ENCODE measurements at regions not wholly inside any gene's neighbourhood (a gene's known extent, or its start where the extent isn't known, plus 50 kb on each side); places are given as distances from the start of the nearest gene placed in this dataset.
"Not testable (repeated sequence)": the region's sequence is repeated elsewhere in the genome, so short reads cannot be mapped to it uniquely, and the experiment has no call there.

GRCh38 chr18:14964406-14964805, 216.4 kb downstream of the ANKRD30B start:
- Histone ChIP-seq H2AFZ (ENCODE audit: low read length) (no peak overlapping the region), H3K27ac (ENCODE audit: insufficient read depth, low read length) (no peak overlapping the region), H3K9me3 (ENCODE audit: control insufficient read depth, insufficient read depth, low read depth, low read length) (no peaks in the 10 kb centered on the region), H3K4me1 (ENCODE audit: control insufficient read depth, extremely low read depth, insufficient read depth, low read length) (no peaks in the 10 kb centered on the region), H3K36me3 (ENCODE audit: control insufficient read depth, insufficient read depth, low read length) (no peaks in the 10 kb centered on the region), H3K4me3 (replicated peaks in 1 of 4; ENCODE audit: control extremely low read depth in 1 of 4, insufficient read depth in 1 of 4, low read depth in 3 of 4, low read length in 4 of 4) (no peak overlapping the region), H3K4me2 (ENCODE audit: extremely low read depth, insufficient read depth, low read length) (no peak overlapping the region), H3K79me2 (ENCODE audit: control insufficient read depth, insufficient read depth, low read length) (no peaks in the 10 kb centered on the region), H4K20me1 (ENCODE audit: control insufficient read depth, extremely low read depth, insufficient read depth, low read length) (no peaks in the 10 kb centered on the region), H3K9ac (ENCODE audit: insufficient read depth, low read length) (no peak overlapping the region), H3K27me3 (ENCODE audit: control insufficient read depth, insufficient read depth, low read length) (no peaks in the 10 kb centered on the region)
- TF ChIP-seq EZH2 (IDR thresholded peaks at IDR 0.05; ENCODE audit: low read length, missing control alignments) (no peak), CTCF (conservative IDR thresholded peaks at IDR 0.05 in 1 of 2, IDR thresholded peaks at IDR 0.05 in 1 of 2; ENCODE audit: low read depth in 1 of 2, low read length in 2 of 2) (no peak)
- no peak for DNase-seq (ENCODE audit: low read depth in 2 of 2)

GRCh38 chr18:14964976-14965375, 217.0 kb downstream of the ANKRD30B start:
- H3K27me3 ChIP-seq (ENCODE audit: control insufficient read depth, insufficient read depth, low read length); H3K36me3 ChIP-seq (ENCODE audit: control insufficient read depth, insufficient read depth, low read length); H3K27ac ChIP-seq (ENCODE audit: insufficient read depth, low read length); DNase-seq (ENCODE audit: low read depth in 2 of 2); H3K4me3 ChIP-seq (replicated peaks in 1 of 4; ENCODE audit: control extremely low read depth in 1 of 4, insufficient read depth in 1 of 4, low read depth in 3 of 4, low read length in 4 of 4); H3K9ac ChIP-seq (ENCODE audit: insufficient read depth, low read length); H3K9me3 ChIP-seq (ENCODE audit: control insufficient read depth, insufficient read depth, low read depth, low read length); H3K4me1 ChIP-seq (ENCODE audit: control insufficient read depth, extremely low read depth, insufficient read depth, low read length); H4K20me1 ChIP-seq (ENCODE audit: control insufficient read depth, extremely low read depth, insufficient read depth, low read length); H3K4me2 ChIP-seq (ENCODE audit: extremely low read depth, insufficient read depth, low read length); H2AFZ ChIP-seq (ENCODE audit: low read length); H3K79me2 ChIP-seq (ENCODE audit: control insufficient read depth, insufficient read depth, low read length): not testable (repeated sequence)

DNA sequence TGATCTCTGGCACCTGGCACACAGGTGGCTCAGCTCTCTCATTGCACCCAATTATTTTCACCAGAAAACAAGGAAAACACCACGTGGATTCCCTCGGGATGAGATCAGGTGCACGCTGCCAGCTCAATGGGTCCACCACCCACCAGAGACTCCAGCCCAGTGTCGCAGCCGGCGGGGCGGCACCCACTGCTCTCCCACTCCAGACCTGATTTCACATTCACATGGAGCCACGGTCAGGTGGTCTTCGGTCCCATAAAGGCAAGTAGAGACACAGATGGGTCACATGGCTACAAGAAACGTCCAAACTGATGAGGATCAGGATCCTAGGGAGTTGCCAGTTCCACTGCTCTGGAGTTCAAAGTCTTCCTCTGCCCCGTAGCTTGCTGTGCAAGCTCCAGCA, 217.6 kb downstream of the ANKRD30B start:
- Histone ChIP-seq H2AFZ (ENCODE audit: low read length) (no peak overlapping the region), H3K36me3 (ENCODE audit: control insufficient read depth, insufficient read depth, low read length) (no peaks in the 10 kb centered on the region), H3K79me2 (ENCODE audit: control insufficient read depth, insufficient read depth, low read length) (no peaks in the 10 kb centered on the region), H3K9ac (ENCODE audit: insufficient read depth, low read length) (no peak overlapping the region), H3K4me3 (replicated peaks in 1 of 4; ENCODE audit: control extremely low read depth in 1 of 4, insufficient read depth in 1 of 4, low read depth in 3 of 4, low read length in 4 of 4) (no peak overlapping the region), H3K27me3 (ENCODE audit: control insufficient read depth, insufficient read depth, low read length) (no peaks in the 10 kb centered on the region), H3K4me2 (ENCODE audit: extremely low read depth, insufficient read depth, low read length) (no peak overlapping the region), H3K9me3 (ENCODE audit: control insufficient read depth, insufficient read depth, low read depth, low read length) (no peaks in the 10 kb centered on the region), H4K20me1 (ENCODE audit: control insufficient read depth, extremely low read depth, insufficient read depth, low read length) (no peaks in the 10 kb centered on the region), H3K27ac (ENCODE audit: insufficient read depth, low read length) (no peak overlapping the region), H3K4me1 (ENCODE audit: control insufficient read depth, extremely low read depth, insufficient read depth, low read length) (no peaks in the 10 kb centered on the region)
- TF ChIP-seq EZH2 (IDR thresholded peaks at IDR 0.05; ENCODE audit: low read length, missing control alignments) = no peak
- no peak for DNase-seq (ENCODE audit: low read depth in 2 of 2)

DNA sequence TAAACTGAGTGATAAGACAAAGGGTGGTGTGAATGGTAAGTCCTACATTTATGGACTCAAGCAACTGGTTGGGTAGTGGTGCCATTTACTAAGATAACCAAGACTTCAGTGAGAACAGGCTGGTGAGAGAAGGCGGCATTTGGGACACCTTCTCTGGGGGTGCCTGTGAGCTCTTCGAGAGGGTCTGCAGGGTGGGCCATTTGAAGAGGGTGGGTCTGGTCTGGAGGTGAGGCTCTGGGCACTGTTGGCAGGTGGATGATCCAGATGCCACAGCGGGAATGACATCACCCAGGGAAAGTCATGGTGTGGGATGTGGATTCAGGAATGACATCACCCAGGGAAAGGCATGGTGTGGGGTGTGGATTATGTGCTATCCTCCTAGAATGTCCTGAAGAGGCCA, 219.3 kb downstream of the ANKRD30B start:
- not testable (repeated sequence) for H3K4me3 ChIP-seq (replicated peaks in 1 of 4; ENCODE audit: control extremely low read depth in 1 of 4, insufficient read depth in 1 of 4, low read depth in 3 of 4, low read length in 4 of 4); H3K27ac ChIP-seq (ENCODE audit: insufficient read depth, low read length); H3K4me1 ChIP-seq (ENCODE audit: control insufficient read depth, extremely low read depth, insufficient read depth, low read length); H3K9me3 ChIP-seq (ENCODE audit: control insufficient read depth, insufficient read depth, low read depth, low read length); H4K20me1 ChIP-seq (ENCODE audit: control insufficient read depth, extremely low read depth, insufficient read depth, low read length); H3K9ac ChIP-seq (ENCODE audit: insufficient read depth, low read length); H2AFZ ChIP-seq (ENCODE audit: low read length); H3K36me3 ChIP-seq (ENCODE audit: control insufficient read depth, insufficient read depth, low read length); H3K4me2 ChIP-seq (ENCODE audit: extremely low read depth, insufficient read depth, low read length); H3K27me3 ChIP-seq (ENCODE audit: control insufficient read depth, insufficient read depth, low read length); DNase-seq (ENCODE audit: low read depth in 2 of 2); H3K79me2 ChIP-seq (ENCODE audit: control insufficient read depth, insufficient read depth, low read length)

Data from fibroblast of lung (primary cell).